CD8-positive, alpha-beta memory T cell (primary cell): ENCODE measurements at regions not wholly inside any gene's neighbourhood (a gene's known extent, or its start where the extent isn't known, plus 50 kb on each side); places are given as distances from the start of the nearest gene placed in this dataset.

ENCODE experiments used
- CTCF ChIA-PET: fragments of 350-600 bp; sonication (Branson Sonifier 250); formaldehyde crosslinking; loops from one replicate; lab custom pipeline; 2021; ENCODE audit warnings: antibody characterized with exemption; lab: Charles Lee
- POLR2A ChIA-PET: fragments of 350-600 bp; sonication (Branson Sonifier 250); formaldehyde crosslinking; loops from one replicate; lab custom pipeline; 2021; ENCODE audit warnings: antibody characterized with exemption; lab: Charles Lee
- DNase-seq, 5 donors: peaks; one replicate each; pipeline versions ENCODE4 v3.0.0 to v3.0.0-alpha.2; 2020 to 2022; ENCODE audit warnings: mixed read lengths in 1 of 5
- H3K27ac ChIP-seq: one replicate; pipeline ENCODE4 v1.7.0; 2013; ENCODE audit warnings: low read depth, mild to moderate bottlenecking, low read length, moderate library complexity
- H3K27me3 ChIP-seq: 2 replicates; pipeline ENCODE4 v1.7.0; 2013; ENCODE audit warnings: low read length, mild to moderate bottlenecking; ENCODE audit not compliant: insufficient read depth, poor library complexity, severe bottlenecking
- H3K36me3 ChIP-seq: 2 replicates; pipeline ENCODE4 v1.7.0; 2013; ENCODE audit warnings: mild to moderate bottlenecking, low read length, moderate library complexity; ENCODE audit not compliant: insufficient read depth
- H3K4me1 ChIP-seq: 2 replicates; pipeline ENCODE4 v1.7.0; 2013; ENCODE audit warnings: mild to moderate bottlenecking, low read length, moderate library complexity; ENCODE audit not compliant: insufficient read depth
- H3K4me3 ChIP-seq: 2 replicates; pipeline ENCODE4 v1.7.0; 2013; ENCODE audit warnings: mild to moderate bottlenecking, low read length
- H3K9me3 ChIP-seq: 2 replicates; pipeline ENCODE4 v1.7.0; 2013; ENCODE audit warnings: mild to moderate bottlenecking, low read length
- H3K27ac Mint-ChIP-seq, 8 donors: one replicate each; pipeline ENCODE4 v1.8.0; 2020 to 2021; ENCODE audit warnings: mixed read lengths in 8 of 8, mild to moderate bottlenecking in 6 of 8, inconsistent platforms in 3 of 8, moderate library complexity in 3 of 8
- H3K27me3 Mint-ChIP-seq, 2 donors: one replicate each; pipeline ENCODE4 v1.8.0; 2020 to 2021; ENCODE audit warnings: mixed read lengths in 2 of 2, mild to moderate bottlenecking in 1 of 2, moderate library complexity in 1 of 2
- H3K36me3 Mint-ChIP-seq, 3 donors: one replicate each; pipeline ENCODE4 v1.8.0; 2020 to 2021; ENCODE audit warnings: mixed read lengths in 3 of 3, inconsistent platforms in 1 of 3, mild to moderate bottlenecking in 1 of 3
- H3K4me1 Mint-ChIP-seq, 3 donors: one replicate each; pipeline ENCODE4 v1.8.0; 2020 to 2021; ENCODE audit warnings: mixed read lengths in 3 of 3, inconsistent platforms in 1 of 3, mild to moderate bottlenecking in 1 of 3
- H3K4me3 Mint-ChIP-seq, 7 donors: one replicate each; pipeline ENCODE4 v1.8.0; 2020 to 2021; ENCODE audit warnings: mixed read lengths in 7 of 7, mild to moderate bottlenecking in 6 of 7, moderate library complexity in 4 of 7, inconsistent platforms in 2 of 7
- H3K9me3 Mint-ChIP-seq, 5 donors: one replicate each; pipeline ENCODE4 v1.8.0; 2020 to 2022; ENCODE audit warnings: mixed read lengths in 5 of 5, mild to moderate bottlenecking in 3 of 5, moderate library complexity in 2 of 5, inconsistent platforms in 1 of 5

GRCh38 chr3:106734712-106735111 lies 642.5 kb upstream of the CCDC54 start:
- no peaks in the 10 kb centered on the region for H3K27me3 ChIP-seq
- no peaks in the 10 kb centered on the region for H3K4me1 ChIP-seq
- H3K36me3 Mint-ChIP-seq, result no peaks in the 10 kb centered on the region
- H3K9me3 ChIP-seq, result no peaks in the 10 kb centered on the region
- ChIA-PET CTCF (no interaction called here), POLR2A (no interaction called here)
- no peak overlapping the region for H3K27ac ChIP-seq
- DNase-seq, result no peak
- H3K4me3 Mint-ChIP-seq, result no peak overlapping the region
- H3K36me3 ChIP-seq, result no peaks in the 10 kb centered on the region
- no peak overlapping the region for H3K27ac Mint-ChIP-seq
- H3K4me1 Mint-ChIP-seq, result no peaks in the 10 kb centered on the region
- H3K4me3 ChIP-seq, result no peak overlapping the region
- H3K9me3 Mint-ChIP-seq, result peaks cover 0 to 2% (median 0%) of the 10 kb centered on the region in 5 donors
- peaks cover 0 to 8% of the 10 kb centered on the region in 2 donors for H3K27me3 Mint-ChIP-seq

- POLR2A ChIA-PET, result no interaction called here
Observed at GRCh38 chr3:106737265-106737664, 640.0 kb upstream of the CCDC54 start.

GRCh38 chr3:106740116-106740515 lies 637.1 kb upstream of the CCDC54 start:
- Histone ChIP-seq H3K36me3 (no peaks in the 10 kb centered on the region), H3K4me1 (no peaks in the 10 kb centered on the region), H3K4me3 (no peak overlapping the region), H3K27me3 (no peaks in the 10 kb centered on the region), H3K9me3 (no peaks in the 10 kb centered on the region), H3K27ac (no peak overlapping the region)
- no peak for DNase-seq
- ChIA-PET CTCF (no interaction called here), POLR2A (no interaction called here)
- H3K27ac Mint-ChIP-seq, result no peak overlapping the region
- H3K4me1 Mint-ChIP-seq, result no peaks in the 10 kb centered on the region
- H3K36me3 Mint-ChIP-seq, result no peaks in the 10 kb centered on the region
- H3K9me3 Mint-ChIP-seq, result peaks cover 0 to 2% (median 0%) of the 10 kb centered on the region in 5 donors
- H3K27me3 Mint-ChIP-seq, result no peaks in the 10 kb centered on the region
- no peak overlapping the region for H3K4me3 Mint-ChIP-seq

More at GRCh38 chr3:106737265-106737664, 640.0 kb upstream of the CCDC54 start:
- Histone ChIP-seq H3K27me3 (no peaks in the 10 kb centered on the region), H3K4me1 (no peaks in the 10 kb centered on the region), H3K9me3 (no peaks in the 10 kb centered on the region), H3K27ac (no peak overlapping the region), H3K4me3 (no peak overlapping the region), H3K36me3 (no peaks in the 10 kb centered on the region)
- Mint-ChIP-seq H3K27ac (no peak overlapping the region), H3K27me3 (peaks cover 0 to 4% of the 10 kb centered on the region in 2 donors), H3K36me3 (no peaks in the 10 kb centered on the region), H3K4me3 (no peak overlapping the region), H3K4me1 (no peaks in the 10 kb centered on the region), H3K9me3 (peaks cover 0 to 2% (median 0%) of the 10 kb centered on the region in 5 donors)
- no peak for DNase-seq
- CTCF ChIA-PET, result no interaction called here

GRCh38 chr3:106745344-106746168 lies 631.7 kb upstream of the CCDC54 start:
- H3K9me3 ChIP-seq, result no peaks in the 10 kb centered on the region
- no peak for DNase-seq
- no peak overlapping the region for H3K4me3 Mint-ChIP-seq
- H3K27me3 Mint-ChIP-seq, result peaks cover 1 to 6% of the 10 kb centered on the region in 2 donors
- no peak overlapping the region for H3K4me3 ChIP-seq
- no peaks in the 10 kb centered on the region for H3K36me3 Mint-ChIP-seq
- no peak overlapping the region for H3K27ac Mint-ChIP-seq
- H3K9me3 Mint-ChIP-seq, result no peaks in the 10 kb centered on the region
- no peaks in the 10 kb centered on the region for H3K27me3 ChIP-seq
- no peaks in the 10 kb centered on the region for H3K4me1 ChIP-seq
- H3K4me1 Mint-ChIP-seq, result no peaks in the 10 kb centered on the region
- no peaks in the 10 kb centered on the region for H3K36me3 ChIP-seq
- CTCF ChIA-PET, result no interaction called here
- H3K27ac ChIP-seq, result no peak overlapping the region
- POLR2A ChIA-PET, result no interaction called here

GRCh38 chr3:106746286-106746685 lies 631.0 kb upstream of the CCDC54 start:
- Histone ChIP-seq H3K36me3 (no peaks in the 10 kb centered on the region), H3K27ac (no peak overlapping the region), H3K4me1 (no peaks in the 10 kb centered on the region), H3K9me3 (no peaks in the 10 kb centered on the region), H3K27me3 (no peaks in the 10 kb centered on the region), H3K4me3 (no peak overlapping the region)
- Mint-ChIP-seq H3K4me3 (no peak overlapping the region), H3K27ac (no peak overlapping the region), H3K27me3 (peaks cover 1 to 6% of the 10 kb centered on the region in 2 donors), H3K9me3 (no peaks in the 10 kb centered on the region), H3K36me3 (no peaks in the 10 kb centered on the region), H3K4me1 (no peaks in the 10 kb centered on the region)
- DNase-seq, result no peak
- POLR2A ChIA-PET, result no interaction called here
- CTCF ChIA-PET, result no interaction called here

GRCh38 chr3:106748472-106749262 lies 628.6 kb upstream of the CCDC54 start:
- no peak overlapping the region for H3K27ac ChIP-seq
- H3K36me3 ChIP-seq, result no peaks in the 10 kb centered on the region
- DNase-seq, result no peak
- peak overlapping the region in 1 of 8 donors; percentile 84 for H3K27ac Mint-ChIP-seq
- peaks cover 0 to 13% (median 0%) of the 10 kb centered on the region in 5 donors for H3K9me3 Mint-ChIP-seq
- H3K4me3 Mint-ChIP-seq, result no peak overlapping the region
- H3K9me3 ChIP-seq, result no peaks in the 10 kb centered on the region
- no peak overlapping the region for H3K4me3 ChIP-seq
- H3K27me3 ChIP-seq, result no peaks in the 10 kb centered on the region
- ChIA-PET POLR2A (no interaction called here), CTCF (no interaction called here)
- H3K4me1 Mint-ChIP-seq, result no peaks in the 10 kb centered on the region
- H3K27me3 Mint-ChIP-seq, result peaks cover 3 to 6% of the 10 kb centered on the region in 2 donors
- H3K36me3 Mint-ChIP-seq, result no peaks in the 10 kb centered on the region
- H3K4me1 ChIP-seq, result no peaks in the 10 kb centered on the region

GRCh38 chr3:106750092-106750491 lies 627.1 kb upstream of the CCDC54 start:
- H3K36me3 Mint-ChIP-seq, result no peaks in the 10 kb centered on the region
- peak overlapping the region in 1 of 8 donors; percentile 38 for H3K27ac Mint-ChIP-seq
- no peaks in the 10 kb centered on the region for H3K9me3 ChIP-seq
- H3K4me1 ChIP-seq, result no peaks in the 10 kb centered on the region
- no peak overlapping the region for H3K4me3 Mint-ChIP-seq
- peaks cover 6 to 8% of the 10 kb centered on the region in 2 donors for H3K27me3 Mint-ChIP-seq
- H3K27me3 ChIP-seq, result no peaks in the 10 kb centered on the region
- DNase-seq, result no peak
- H3K9me3 Mint-ChIP-seq, result peaks cover 5 to 19% (median 6%) of the 10 kb centered on the region in 5 donors
- no peak overlapping the region for H3K4me3 ChIP-seq
- no peaks in the 10 kb centered on the region for H3K4me1 Mint-ChIP-seq
- ChIA-PET CTCF (no interaction called here), POLR2A (no interaction called here)
- H3K36me3 ChIP-seq, result no peaks in the 10 kb centered on the region
- no peak overlapping the region for H3K27ac ChIP-seq

- Mint-ChIP-seq H3K9me3 (peaks cover 5 to 22% (median 11%) of the 10 kb centered on the region in 5 donors), H3K4me3 (no peak overlapping the region), H3K36me3 (no peaks in the 10 kb centered on the region), H3K27ac (no peak overlapping the region), H3K4me1 (no peaks in the 10 kb centered on the region), H3K27me3 (peaks cover 0 to 7% of the 10 kb centered on the region in 2 donors)
- no peaks in the 10 kb centered on the region for H3K27me3 ChIP-seq
- no peak for DNase-seq
- no peak overlapping the region for H3K4me3 ChIP-seq
- POLR2A ChIA-PET, result no interaction called here
- H3K4me1 ChIP-seq, result no peaks in the 10 kb centered on the region
- H3K9me3 ChIP-seq, result no peaks in the 10 kb centered on the region
- H3K27ac ChIP-seq, result no peak overlapping the region
- CTCF ChIA-PET, result no interaction called here
- no peaks in the 10 kb centered on the region for H3K36me3 ChIP-seq
Observed at GRCh38 chr3:106755336-106755735, 621.9 kb upstream of the CCDC54 start.
